ENCODE measurements at regions not wholly inside any gene's neighbourhood (a gene's known extent, or its start where the extent isn't known, plus 50 kb on each side); places are given as distances from the start of the nearest gene placed in this dataset.
A peak's percentile ranks its signal among the peaks of the same experiment; 100 is the strongest.
"Not testable (repeated sequence)": the region's sequence is repeated elsewhere in the genome, so short reads cannot be mapped to it uniquely, and the experiment has no call there.

DNA sequence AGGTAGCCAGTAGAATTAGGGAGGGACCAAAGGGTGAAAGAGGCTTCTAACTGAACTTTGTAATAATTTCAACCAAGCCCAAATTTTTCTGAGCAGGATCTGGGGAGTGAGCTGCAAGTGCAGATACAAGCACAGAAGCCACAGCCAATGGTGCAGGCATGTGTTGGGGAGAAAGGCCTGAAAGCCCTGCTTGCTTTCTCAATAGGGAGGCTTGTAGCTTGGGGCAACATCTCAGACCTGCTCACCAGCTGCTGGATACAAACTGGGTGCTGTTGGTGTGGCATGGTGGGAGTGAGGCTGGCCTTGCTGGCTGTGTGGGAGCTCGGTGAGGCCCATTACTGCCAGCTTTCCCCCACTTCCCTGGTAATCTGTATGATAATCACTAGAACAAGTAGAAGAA is 688.5 kb upstream of the SEMA3D start:
- DNase-seq: no peak

DNA sequence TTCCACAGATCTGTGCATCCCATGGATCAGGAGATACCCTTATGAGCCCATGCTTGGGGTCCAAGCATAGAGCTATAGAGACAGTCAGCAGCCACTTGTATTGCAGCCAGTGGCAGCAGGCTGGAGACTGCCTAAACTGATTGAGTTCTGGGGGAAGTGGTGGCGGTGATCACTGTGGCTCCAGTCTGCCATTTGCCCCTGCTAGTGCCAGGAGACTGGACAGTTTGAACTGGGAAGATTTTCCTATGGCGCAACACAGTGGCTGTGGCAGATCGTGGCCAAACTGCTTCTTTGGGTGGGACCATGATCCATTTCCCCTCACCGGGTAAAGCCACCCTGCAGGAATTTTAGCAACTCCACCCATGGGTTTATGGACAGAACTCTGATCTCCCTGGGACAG is 679.7 kb upstream of the SEMA3D start:
- no peak for DNase-seq

DNA sequence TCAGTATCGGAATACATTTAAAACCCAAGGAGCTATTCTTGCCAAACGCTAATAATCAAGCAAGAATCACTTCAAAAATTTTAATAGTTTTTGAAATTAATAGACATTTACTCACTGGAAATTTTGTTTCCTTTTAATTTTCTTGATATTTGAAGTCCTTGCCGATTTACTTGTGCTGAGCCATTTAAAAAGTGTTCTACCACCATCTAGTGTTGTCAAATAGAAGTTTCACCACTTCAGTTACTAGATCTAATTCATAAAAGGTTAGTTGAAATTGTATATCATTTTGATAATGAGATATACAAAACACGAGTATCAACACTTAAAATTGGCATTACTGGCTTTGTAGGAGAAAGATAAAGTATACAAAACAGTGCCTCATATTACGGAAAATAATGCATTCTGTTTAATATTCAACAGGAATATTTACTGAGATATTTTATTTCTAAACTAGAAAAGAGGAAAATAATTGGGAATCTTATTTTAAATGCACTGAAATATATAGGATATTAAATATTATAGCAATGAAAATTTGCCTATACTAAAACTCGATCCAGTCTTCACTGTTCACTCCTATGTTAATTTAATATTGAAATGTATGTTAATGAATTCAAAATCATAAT is 664.8 kb upstream of the SEMA3D start:
- DNase-seq: peak; percentile 76

DNA sequence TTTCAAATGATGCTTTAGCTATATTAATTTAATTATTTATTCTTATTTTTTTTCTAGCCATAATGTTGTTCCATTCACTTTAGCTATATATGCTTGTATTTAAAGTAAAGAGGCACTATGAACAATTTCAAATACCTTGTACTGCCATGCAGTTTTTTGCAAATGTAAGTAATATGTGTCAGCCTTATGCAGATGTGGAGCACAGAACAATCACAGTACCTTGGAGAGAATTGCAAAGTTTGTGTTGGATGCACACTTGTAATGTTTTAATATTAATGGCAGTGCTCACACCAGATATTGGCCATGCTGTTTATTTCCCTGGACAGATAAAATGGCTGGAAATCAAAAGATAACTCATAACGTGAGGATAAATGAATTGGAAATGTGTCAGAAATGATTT is 663.5 kb upstream of the SEMA3D start:
- no peak for DNase-seq

DNA sequence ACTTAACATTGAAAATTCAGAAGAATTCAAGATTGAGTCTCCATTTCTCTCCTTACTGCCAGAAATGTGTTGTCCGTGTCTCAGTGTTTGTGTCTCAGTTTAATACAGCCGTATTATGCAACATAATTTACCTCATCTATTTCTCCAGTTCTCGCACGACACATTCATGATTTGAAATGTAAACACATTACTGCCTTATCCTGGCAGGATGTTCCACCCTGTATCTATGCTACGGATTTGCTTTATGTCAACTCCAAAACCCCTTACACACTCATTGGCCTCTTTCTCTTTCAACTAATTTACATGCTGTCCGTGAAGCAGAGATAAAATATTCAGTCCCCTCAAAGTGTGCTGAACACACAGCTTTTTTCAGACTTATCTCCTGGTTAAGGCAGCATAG is 653.7 kb upstream of the SEMA3D start:
- DNase-seq: peak; percentile 94

DNA sequence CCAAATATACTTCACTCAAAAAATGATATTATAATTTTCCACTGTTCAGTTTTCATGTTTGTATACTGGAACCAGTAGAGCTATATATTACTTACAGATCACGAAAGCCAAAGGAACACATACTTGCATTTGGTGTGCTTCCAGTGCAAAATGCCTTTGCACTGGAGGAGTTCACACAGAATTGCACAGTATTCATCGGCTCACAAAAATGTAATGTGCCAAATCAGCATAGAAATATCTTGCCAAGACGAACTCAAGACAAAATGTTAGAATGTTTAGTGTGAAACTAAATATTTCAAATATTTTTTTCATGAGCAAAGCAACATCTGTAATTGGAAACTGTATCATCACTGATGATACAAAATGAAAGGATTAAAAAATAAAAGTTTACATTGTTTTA is 646.2 kb upstream of the SEMA3D start:
- no peak for DNase-seq

DNA sequence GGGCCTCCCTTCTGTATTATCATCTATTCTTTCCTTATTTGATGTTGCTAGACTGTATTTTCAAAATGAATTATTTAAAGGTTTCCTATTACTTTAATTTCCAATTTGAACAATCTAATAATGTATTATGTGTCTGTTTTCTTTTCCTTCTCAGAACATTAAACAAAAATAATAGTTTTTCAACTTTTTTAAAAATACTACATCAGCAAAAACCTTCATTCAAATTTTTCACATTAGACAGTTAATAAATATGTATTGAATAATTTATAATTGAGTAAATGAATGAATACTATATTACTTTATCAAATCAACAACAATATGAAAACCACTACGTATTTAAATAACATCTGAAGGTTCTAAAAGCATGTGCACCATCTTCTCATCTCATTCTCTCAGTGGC is 644.1 kb upstream of the SEMA3D start:
- no peak for DNase-seq

DNA sequence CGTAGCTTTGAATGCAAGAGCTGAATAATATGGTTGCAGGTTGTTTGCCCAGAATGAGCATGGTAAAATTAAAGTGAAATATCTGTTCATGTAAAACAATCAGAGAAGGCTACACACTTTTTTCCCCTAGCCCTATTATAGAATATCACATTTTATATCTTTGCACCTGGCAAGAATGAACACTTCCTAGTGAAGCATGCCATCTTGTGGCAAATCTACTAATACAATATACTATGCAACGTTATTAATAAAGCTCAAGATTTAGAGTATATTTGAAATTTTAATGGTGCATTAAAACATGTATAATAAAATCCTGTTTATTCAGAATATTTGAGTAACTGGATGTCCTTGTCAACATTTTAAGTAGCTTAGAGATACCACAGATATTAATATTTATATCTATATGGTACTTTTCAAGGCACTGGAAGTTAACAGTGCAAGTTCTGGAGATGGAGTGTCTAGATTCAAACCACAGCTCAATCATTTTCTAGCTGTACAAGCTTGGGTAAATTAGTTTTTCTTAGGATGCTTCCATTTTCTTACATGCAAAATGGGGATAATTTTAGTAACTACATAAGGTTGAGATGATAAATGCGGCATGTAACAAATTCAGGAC is 643.1 kb upstream of the SEMA3D start:
- peak; percentile 58 for DNase-seq

DNA sequence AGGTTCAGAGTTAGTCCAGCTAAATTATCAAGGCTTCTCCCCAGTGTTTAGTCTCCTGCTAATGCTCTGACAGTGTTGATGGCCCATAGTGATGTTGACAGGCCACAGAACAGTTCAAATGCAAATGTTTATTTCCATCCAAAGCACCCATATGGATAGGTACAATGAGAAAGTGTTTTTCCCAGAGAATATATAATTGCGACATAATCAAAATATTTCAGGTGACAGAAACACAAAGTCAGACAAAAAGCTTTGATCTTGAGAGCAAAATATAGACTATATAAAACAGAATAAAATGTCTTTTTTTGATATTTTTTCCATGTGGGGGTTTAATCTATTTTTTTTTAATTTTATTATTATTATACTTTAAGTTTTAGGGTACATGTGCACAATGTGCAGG is 642.3 kb upstream of the SEMA3D start:
- no peak for DNase-seq

DNA sequence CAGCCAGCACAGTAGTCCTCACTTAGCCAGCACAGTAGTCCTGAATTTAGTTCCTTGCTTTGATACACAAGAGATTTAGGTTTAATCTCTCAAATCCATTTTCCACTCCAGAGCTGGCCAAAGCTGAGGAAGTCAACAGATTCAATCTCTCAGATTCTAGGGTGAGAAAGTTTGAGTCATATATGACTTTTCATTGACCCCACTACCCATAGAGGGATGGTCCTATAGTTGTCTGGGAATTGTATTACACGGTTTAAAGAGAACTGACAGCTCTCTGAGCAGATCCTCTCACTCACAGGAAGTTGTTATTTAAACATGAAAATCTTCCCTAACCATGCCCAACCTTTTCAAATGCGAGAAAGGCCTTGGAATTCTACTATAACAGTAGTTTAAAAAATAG is 641.8 kb upstream of the SEMA3D start:
- no peak for DNase-seq

DNA sequence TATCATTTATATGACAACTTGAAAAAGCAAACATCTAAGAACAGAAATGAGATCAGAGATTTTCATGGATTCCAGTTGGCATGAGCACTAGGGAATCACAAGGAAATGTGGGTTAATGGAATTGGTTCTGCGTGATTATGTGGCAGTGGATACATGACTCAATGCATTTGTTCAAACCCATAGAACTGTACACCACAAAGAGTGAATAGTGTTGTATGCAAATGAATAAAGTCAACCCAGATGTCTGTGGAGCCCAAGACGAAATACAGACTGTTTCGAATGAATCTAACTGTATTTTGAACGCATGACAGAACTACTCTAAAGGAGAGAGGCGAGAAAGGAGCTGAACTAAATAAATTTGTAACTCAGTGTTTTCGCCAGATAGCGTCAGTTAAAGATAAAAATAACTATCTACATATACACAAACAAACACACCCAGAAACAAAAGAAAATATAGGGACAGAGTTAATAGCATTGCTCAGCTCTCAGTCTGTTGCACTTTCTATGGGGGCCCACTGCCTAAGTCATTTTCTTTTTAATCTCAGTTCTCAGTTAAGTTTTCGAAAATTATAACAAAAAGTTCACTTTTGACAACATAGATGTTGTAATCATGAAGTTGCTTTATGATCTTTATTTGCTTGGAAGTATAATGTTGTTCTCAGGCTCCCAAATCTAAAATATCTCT is 636.7 kb upstream of the SEMA3D start:
- no peak for DNase-seq

DNA sequence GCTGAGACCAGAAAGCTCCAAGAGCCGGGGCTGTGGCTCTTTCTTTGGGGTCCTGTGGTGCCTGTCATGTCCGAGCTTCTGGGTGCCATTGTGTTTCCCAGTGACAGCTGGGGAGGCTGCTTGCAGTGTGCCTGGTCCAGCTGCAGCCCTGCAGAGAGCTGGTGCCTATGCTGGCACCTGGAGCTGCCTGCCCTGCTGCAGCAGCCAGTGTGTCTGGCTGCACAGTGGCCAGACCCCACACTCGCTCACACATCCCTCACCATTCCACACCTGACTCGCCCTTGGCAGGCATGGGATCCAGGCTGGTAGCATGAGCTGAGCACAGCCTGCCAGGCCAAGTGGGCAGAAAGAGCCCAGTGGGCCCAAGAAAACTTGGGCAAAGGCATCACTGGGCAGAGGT is 635.1 kb upstream of the SEMA3D start:
- no peak for DNase-seq

DNA sequence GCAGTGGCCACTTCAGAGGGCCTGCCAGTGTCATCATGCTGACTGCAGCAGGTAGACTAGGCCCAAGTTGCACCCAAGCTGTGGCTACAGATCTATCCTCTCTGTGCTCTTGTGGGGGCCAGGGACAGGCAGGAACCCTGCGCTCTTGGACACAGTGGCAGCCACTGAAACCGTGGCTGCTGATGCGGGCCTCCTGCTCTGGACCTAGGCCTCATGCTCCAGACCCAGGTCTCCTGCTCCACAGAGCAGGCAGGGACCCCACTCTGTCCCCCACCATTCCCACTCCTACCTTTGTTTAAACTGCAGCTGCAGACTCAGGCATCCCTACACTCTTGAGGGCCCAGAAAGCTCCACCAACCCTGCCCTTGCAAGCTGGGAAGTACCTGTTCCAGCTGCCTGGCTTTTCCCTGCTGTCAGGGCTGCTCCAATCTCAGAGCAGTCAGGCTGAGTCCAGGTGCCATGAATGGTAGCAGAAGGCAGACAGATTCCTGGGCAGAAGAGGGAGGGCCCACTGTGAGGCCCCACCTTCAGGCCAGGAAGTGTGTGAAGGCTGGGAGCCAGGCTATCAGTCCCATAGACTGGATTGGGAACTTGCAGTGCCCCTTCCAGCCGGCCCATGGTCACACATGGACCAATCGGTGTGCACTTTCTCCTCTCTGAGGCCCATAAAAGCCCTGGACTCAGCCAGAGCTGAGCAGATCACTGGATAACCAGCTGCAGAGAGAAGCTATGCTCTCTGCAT is 634.0 kb upstream of the SEMA3D start:
- DNase-seq: no peak

DNA sequence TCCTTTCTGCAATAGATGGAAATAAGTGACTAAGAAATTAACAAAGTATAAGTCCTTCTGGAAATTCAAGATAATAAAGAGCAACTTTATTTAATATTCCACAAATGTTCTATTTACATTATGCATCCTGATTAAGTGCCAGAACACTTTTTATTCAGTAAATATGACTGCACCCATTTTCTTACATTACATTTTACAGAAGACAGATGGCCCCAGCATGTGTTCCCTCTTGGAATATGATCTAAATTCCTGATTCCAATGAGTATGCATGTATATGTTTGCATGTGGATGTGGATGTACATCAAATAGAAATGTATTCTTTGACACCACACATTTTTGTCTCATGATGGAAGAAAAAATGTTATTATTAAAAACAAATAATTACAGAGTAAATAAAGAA is 628.7 kb upstream of the SEMA3D start:
- no peak for DNase-seq

DNA sequence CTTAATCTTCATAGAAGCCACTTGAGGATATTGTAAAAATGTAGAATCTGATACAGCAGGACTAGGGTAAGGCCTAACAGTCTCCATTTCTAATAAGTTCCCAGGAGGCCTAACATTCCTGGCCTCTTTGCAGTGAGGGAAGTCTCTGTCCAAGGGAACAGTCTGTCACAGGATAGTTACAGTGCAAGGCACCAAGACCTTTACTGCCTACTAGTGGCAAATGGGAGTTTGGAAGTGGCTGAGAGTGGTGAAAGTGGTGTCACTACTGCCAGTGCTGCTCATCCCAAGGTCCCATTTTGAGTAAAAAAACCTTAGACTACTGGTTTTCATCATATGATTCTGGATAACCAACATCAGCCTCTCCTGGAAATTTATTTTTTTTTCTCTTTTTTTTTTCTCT is 619.5 kb upstream of the SEMA3D start:
- no peak for DNase-seq

DNA sequence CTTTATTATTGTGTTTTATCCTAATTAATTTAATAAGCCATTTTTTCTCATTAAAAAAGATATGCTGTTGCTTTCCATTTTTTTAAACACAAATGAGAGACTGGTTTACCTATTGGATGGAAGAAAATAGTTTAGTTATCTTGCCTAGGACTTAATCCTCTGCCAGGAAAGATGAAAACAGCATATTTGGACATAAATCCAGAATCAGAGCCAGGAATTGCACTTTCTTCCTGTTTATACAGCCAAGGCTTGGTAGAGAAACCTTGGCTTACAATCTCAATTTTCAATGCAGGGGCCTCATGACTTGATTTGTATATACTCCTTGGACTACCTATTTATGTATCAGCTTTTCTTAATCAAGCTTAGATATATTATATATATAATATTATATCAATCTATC is 618.8 kb upstream of the SEMA3D start:
- no peak for DNase-seq

DNA sequence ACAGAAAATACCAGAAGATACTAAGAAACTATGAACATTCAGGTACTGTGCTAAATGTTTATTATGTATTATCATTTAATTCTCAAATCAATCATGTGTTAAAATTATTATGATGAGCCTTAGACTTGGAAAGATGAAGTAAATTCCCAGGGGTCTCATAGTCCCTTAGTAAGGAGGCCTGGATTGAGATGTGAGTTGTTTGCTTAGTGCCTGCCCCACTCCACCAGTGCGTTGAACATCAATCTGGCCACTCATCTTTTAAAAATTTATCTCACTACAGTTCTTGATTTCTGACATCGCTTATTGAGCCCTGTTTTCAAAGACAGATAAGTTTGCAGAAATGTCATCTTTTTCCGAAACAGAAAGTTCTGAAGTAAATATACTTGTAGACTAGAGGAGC is 618.4 kb upstream of the SEMA3D start:
- no peak for DNase-seq

DNA sequence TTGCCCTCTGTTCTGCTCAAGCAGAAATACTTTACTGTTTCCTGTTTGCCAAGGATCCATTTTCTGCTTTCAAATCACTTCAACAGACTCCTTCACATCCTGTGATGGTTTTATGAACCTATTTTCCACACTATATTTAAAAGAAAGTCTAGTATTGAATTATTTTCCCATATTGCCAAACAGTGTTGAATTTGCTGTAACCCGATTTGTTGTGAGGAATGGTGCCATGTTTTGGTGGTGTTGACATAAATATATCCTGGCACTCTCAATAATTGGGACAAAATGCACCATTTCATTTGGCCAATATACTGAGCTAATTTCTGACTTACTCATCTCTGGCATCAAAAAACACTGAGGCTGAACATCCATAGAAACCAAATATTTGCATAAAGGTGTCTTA is 615.4 kb upstream of the SEMA3D start:
- no peak for DNase-seq

DNA sequence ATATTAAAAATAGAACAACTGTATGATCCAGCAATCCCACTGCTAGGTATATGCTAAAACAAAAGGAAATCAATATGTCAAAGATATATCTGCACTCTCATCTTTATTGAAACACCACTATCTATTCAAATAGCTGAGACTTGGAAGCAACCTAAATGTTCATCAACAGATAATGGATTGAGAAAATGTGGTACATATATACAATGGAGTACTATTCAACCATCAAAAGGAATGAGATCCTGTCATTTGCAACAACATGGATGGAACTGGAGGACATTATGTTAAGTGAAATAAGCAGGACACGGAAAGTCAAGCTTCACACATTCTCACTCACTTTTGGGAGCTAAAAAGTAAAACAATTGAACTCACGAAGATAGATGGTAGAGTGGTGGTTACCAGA is 610.1 kb upstream of the SEMA3D start:
- no peak for DNase-seq

DNA sequence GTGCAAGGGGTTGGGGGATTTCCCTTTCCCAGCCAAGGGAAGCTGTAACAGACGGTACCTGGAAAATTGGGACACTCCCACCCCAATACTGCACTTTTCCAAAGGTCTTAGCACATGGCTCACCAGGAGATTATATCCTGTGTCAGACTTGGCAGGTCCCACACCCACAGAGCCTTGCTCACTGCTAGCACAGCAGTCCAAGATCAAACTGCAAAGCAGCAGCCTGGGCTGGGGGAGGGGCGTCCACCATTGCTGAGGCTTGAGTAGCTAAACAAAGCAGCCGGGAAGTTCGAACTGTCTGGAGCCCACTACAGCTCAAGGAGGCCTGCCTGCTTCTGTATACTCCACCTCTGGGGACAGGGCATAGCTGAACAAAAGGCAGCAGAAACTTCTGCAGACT is 604.2 kb upstream of the SEMA3D start:
- not testable (repeated sequence) for DNase-seq

DNA sequence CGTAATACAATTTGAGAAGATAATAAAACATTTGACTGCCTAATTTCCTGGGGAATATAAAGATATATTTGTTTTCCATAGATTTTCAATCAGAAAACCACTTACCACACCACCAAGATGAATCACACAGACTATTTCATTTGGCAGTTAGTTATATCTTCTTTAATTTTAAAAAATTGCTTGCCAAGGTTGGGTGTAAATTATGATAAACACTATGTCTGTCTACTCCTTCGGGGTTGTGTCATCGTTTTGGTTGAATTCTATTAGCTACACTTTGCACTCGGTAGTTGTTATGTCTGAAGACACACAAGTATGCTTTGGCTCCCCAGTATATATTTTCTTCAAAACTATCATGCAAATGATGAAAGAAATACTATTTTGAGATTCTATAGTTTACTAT is 594.8 kb upstream of the SEMA3D start:
- no peak for DNase-seq

DNA sequence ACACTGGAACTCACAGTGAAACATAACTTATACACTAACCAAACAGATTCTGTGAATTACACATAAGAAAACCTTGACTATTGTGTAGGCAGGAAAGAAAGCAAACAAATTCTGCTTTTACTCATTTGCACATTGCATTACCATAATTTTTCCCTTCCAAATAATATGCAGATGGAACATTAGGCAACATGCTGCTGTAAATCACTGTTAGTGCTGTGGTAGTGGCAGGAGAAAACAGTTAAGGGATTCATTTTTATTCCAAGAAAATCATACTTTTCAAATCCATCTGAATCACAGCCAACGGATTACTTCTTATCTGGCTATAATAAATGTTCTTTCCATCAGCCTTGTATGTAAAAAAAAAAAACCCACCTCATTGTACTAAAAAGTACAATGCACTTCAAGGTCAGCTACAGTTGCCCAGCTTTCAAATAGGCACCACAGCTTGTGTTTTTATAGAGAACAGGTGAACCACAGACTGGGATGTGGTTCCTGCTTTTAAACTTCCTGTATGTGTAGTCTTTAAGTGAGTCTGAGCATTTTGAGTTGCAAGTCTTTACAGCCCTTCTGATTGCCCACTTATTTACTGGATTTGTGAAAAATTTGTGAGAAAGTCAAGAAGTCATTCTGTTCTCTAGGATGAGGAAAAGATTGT is 590.0 kb upstream of the SEMA3D start:
- peak; percentile 97 for DNase-seq

DNA sequence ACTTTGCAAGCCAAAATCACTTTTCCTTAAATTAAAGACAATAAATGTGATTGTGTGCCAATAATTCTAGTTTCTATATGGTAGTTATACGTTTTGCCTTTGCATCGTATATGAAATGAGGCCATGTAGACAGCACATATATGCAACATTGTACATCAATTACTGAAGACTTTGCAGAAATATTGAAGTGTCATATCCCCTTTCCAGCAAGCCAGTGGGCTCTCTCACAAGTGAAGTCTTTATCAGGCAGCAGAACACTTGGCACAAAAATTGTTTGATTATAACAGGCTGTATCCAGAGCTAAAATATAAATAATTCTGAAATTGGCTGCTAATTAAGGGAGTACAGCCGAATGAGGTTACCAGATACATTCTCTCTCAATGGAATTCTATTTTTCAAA is 588.6 kb upstream of the SEMA3D start:
- no peak for DNase-seq

DNA sequence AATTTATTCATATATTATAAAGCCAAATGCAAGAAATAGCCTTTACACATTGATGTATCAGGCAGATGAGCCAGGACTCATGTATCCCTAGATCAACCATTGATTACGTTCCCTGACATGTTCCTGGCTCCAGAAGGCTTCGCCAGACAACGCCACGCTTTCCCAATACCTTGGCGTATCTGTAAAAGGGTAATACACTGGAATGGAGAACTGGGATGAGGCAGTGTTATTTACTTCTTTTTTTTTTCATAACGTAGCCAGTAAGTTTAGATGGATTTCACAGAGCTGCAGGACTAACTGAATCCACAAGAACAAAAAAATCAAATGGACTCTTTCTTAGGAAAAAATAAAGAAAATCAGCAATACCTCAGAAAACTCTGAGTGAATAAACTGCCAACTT is 588.1 kb upstream of the SEMA3D start:
- DNase-seq: no peak
